K562 (cell line): ENCODE measurements at regions not wholly inside any gene's neighbourhood (a gene's known extent, or its start where the extent isn't known, plus 50 kb on each side); places are given as distances from the start of the nearest gene placed in this dataset.

Experiments used
- ATAC-seq: fragments of 200-7000 bp; cut with Tn5 transposase; 3 replicates; pipeline ENCODE4 v1.9.1; 2020; ENCODE audit warnings: moderate library complexity
- BruUV-seq: library from RNA; stranded (reverse); fragments of 400-500 nt; replicated peaks from 2 replicates; lab custom pipeline; 2021; lab: Mats Ljungman, UMichigan
- CTCF ChIA-PET: fragments of 300-600 bp; formaldehyde crosslinking; extraction: SDS; loops from one replicate; lab custom pipeline; 2021; ENCODE audit warnings: low intra/inter-chr PET ratio; lab: Yijun Ruan, JAX
- POLR2A ChIA-PET: fragments of 300-600, 350-650 bp; sonication (Branson Sonifier 250); formaldehyde crosslinking; extraction: SDS; loops from one replicate; lab custom pipeline; 2021; ENCODE audit warnings: antibody characterized with exemption, inconsistent platforms; lab: Yijun Ruan, JAX
- DNase-seq, 4 experiments: peaks; one replicate each; pipeline versions ENCODE4 v3.0.0 to v3.0.0-alpha.2; 2011 to 2018; ENCODE audit warnings: low spot score in 3 of 4, mixed read lengths in 3 of 4; ENCODE audit errors: extremely low read depth in 1 of 4
- FAIRE-seq: peaks from 2 replicates; lab custom pipeline; 2011; peaks lifted over from hg19 to GRCh38; lab: Jason Lieb, UNC
- H2AFZ ChIP-seq: 2 replicates; pipeline ENCODE4 v1.6.0; 2011; ENCODE audit warnings: low read depth, low read length, control low read depth, inconsistent platforms
- H3K27ac ChIP-seq: fragments of 200-600 bp; 3 replicates; pipeline ENCODE4 v1.8.0; 2011; ENCODE audit warnings: low read depth, mild to moderate bottlenecking, control low read depth, inconsistent platforms, low read length, moderate library complexity, mixed read lengths; ENCODE audit errors: extremely low read depth
- H3K27me3 ChIP-seq, 2 experiments: fragments of 300-600 bp in 1 of 2; 2 replicates in 1 of 2; 3 replicates in 1 of 2; pipeline versions ENCODE4 v1.6.0 to v1.8.0; 2011; ENCODE audit warnings: inconsistent platforms in 2 of 2, low read length in 2 of 2, mild to moderate bottlenecking in 1 of 2, mixed read lengths in 1 of 2, moderate library complexity in 1 of 2; ENCODE audit not compliant: control insufficient read depth in 2 of 2, insufficient read depth in 2 of 2
- H3K36me3 ChIP-seq: fragments of 300-600 bp; 3 replicates; pipeline ENCODE4 v1.8.0; 2011; ENCODE audit warnings: mild to moderate bottlenecking, low read length, inconsistent platforms; ENCODE audit not compliant: control insufficient read depth, insufficient read depth
- H3K4me1 ChIP-seq, 2 experiments: fragments of 200-600 bp in 1 of 2; replicated peaks in 1 of 2; 2 replicates in 1 of 2; 3 replicates in 1 of 2; pipeline versions ENCODE4 v1.5.1 to v1.8.0; 2011; ENCODE audit warnings: inconsistent platforms in 2 of 2, low read length in 2 of 2, mild to moderate bottlenecking in 1 of 2, mixed read lengths in 1 of 2, moderate library complexity in 1 of 2; ENCODE audit not compliant: control insufficient read depth in 2 of 2, insufficient read depth in 2 of 2
- H3K4me2 ChIP-seq: 2 replicates; pipeline ENCODE4 v1.6.1; 2011; ENCODE audit warnings: low read length, control low read depth, inconsistent platforms, mixed read lengths; ENCODE audit not compliant: insufficient read depth
- H3K4me3 ChIP-seq: fragments of 200-600 bp; sonication (generic), shearing (Covaris generic); 2 replicates; pipeline ENCODE4 v1.5.1; 2016; ENCODE audit warnings: control low read depth, inconsistent platforms
- H3K79me2 ChIP-seq: fragments of 200-600 bp; 3 replicates; pipeline ENCODE4 v1.8.0; 2011; ENCODE audit warnings: low read length, inconsistent platforms; ENCODE audit not compliant: control insufficient read depth, insufficient read depth
- H3K9ac ChIP-seq, 2 experiments: 2 replicates each; pipeline versions ENCODE4 v1.6.0 to v1.6.1; 2011; ENCODE audit warnings: low read depth in 2 of 2, low read length in 2 of 2, control low read depth in 1 of 2, inconsistent platforms in 1 of 2, mild to moderate bottlenecking in 1 of 2, mixed read lengths in 1 of 2; ENCODE audit not compliant: insufficient read depth in 1 of 2
- H3K9me1 ChIP-seq: one replicate; pipeline ENCODE4 v1.6.0; 2011; ENCODE audit warnings: inconsistent platforms, mild to moderate bottlenecking, low read length, moderate library complexity; ENCODE audit not compliant: control insufficient read depth, insufficient read depth
- H3K9me3 ChIP-seq: replicated peaks from 2 replicates; pipeline ENCODE4 v1.5.1; 2011; ENCODE audit warnings: low read depth, low read length, inconsistent platforms; ENCODE audit not compliant: control insufficient read depth, insufficient read depth
- H4K20me1 ChIP-seq: replicated peaks from 2 replicates; pipeline ENCODE4 v1.6.1; 2011; ENCODE audit warnings: low read length, inconsistent platforms, mixed read lengths; ENCODE audit not compliant: control insufficient read depth, insufficient read depth
- E2F1 ChIP-seq: sonication (generic); formaldehyde crosslinking; IDR thresholded peaks from 2 replicates; pipeline ENCODE4 v1.8.1; 2023; ENCODE audit warnings: mild to moderate bottlenecking, missing genetic modification reagents, moderate library complexity
- ERF ChIP-seq: fragments of 450-650 bp; formaldehyde crosslinking; IDR thresholded peaks from 2 replicates; pipeline ENCODE4 v1.4.0; 2020; ENCODE audit warnings: mild to moderate bottlenecking, mixed read lengths
- GTF3C2 ChIP-seq: IDR thresholded peaks from 3 replicates; pipeline ENCODE4 v1.6.1; 2011; ENCODE audit warnings: borderline replicate concordance, mild to moderate bottlenecking, moderate library complexity; ENCODE audit not compliant: insufficient read length; ENCODE audit errors: extremely low read depth
- HMBOX1 ChIP-seq: sonication (generic); IDR thresholded peaks from 2 replicates; pipeline ENCODE4 v1.6.1; 2016
- PHTF2 ChIP-seq: fragments of 250-450 bp; sonication (Bioruptor Pico); IDR thresholded peaks from 2 replicates; pipeline ENCODE4 v1.5.0; 2021; ENCODE audit warnings: mild to moderate bottlenecking
- SAFB ChIP-seq: fragments of 200-400 bp; formaldehyde crosslinking; IDR thresholded peaks from 2 replicates; pipeline ENCODE4 v1.6.1; 2017; ENCODE audit warnings: low read depth, low read length, borderline replicate concordance
- STAT5A ChIP-seq: IDR thresholded peaks from 2 replicates; pipeline ENCODE4 v1.6.1; 2012; ENCODE audit warnings: low read length, inconsistent platforms, borderline replicate concordance
- SUPT5H ChIP-seq: fragments of 450-650 bp; IDR thresholded peaks from 2 replicates; pipeline ENCODE4 v1.6.1; 2016
- TARDBP ChIP-seq: fragments of 450-650 bp; IDR thresholded peaks from 2 replicates; pipeline ENCODE4 v1.6.1; 2016
- ZNF354B ChIP-seq: fragments of 250-450 bp; sonication (Bioruptor Pico); IDR thresholded peaks from 2 replicates; pipeline ENCODE4 v1.4.0; 2020
- WGBS: fragments of 100-300 bp; shearing (Covaris generic); methylation state at CpG from one replicate; pipeline ENCODE4 v1.1.6; 2016; ENCODE audit warnings: low coverage, mixed read lengths; ENCODE audit not compliant: insufficient coverage; ENCODE audit errors: missing lambda C conversion rate; 5-methylcytosine and 5-hydroxymethylcytosine counted together
- in situ Hi-C: fragments of 300-500 bp; cut with MboI; formaldehyde crosslinking; loops from 4 replicates; pipeline ENCODE4 v1.15.0; 2018; ENCODE audit warnings: inconsistent platforms, mixed read lengths
- intact Hi-C: fragments of 100-400 bp; cut with micrococcal nuclease; formaldehyde crosslinking; loops from 2 replicates; pipeline ENCODE4 v1.14.2; 2022
- TF ChIP-seq, protein P1 (sequence below): fragments of 450-650 bp; IDR thresholded peaks from 2 replicates; pipeline ENCODE4 v1.6.1; 2016; ENCODE audit warnings: borderline replicate concordance

DNA sequence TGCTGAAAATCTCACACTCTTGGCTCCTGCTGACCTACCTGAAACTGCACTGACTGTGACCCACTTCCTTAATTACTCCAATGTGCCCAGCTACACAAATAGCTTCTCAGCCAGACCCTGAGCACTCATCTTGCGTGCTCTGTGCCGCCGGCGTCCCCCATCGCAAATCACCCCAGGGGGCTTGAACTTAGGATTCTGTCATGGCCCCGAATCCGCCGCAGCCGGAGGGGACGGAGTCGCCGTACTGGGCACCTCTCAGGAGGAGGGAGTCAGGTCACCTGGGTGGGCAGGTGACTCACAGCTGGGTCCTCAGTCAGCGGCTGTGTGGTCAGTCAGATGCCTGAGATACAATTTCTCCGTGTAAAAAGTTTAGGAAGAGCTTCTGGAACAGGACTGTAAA is 804.9 kb upstream of the SALL3 start:
- Histone ChIP-seq H3K27me3 (peaks cover 0 to 15% of the 10 kb centered on the region in 2 experiments; a peak in 3 of 5 replicates), H3K9me3 (no peaks in the 10 kb centered on the region), H3K4me3 (no peak overlapping the region), H3K79me2 (no peaks in the 10 kb centered on the region), H3K27ac (no peak overlapping the region), H2AFZ (no peak overlapping the region), H4K20me1 (no peaks in the 10 kb centered on the region), H3K9ac (no peak overlapping the region), H3K4me1 (no peaks in the 10 kb centered on the region), H3K4me2 (no peak overlapping the region), H3K9me1 (no peaks in the 10 kb centered on the region), H3K36me3 (no peaks in the 10 kb centered on the region)
- CTCF ChIA-PET: no interaction called here
- FAIRE-seq (no peak), ATAC-seq (no peak), DNase-seq (no peak)
- in situ Hi-C loops: no loop called here
- TF ChIP-seq E2F1 (no peak), PHTF2 (no peak), SUPT5H (no peak), SAFB (no peak), STAT5A (no peak)
- POLR2A ChIA-PET: no interaction called here
- 0% methylated on average over 9 of the region's 14 CpGs for WGBS
- intact Hi-C loops: no loop called here
- BruUV-seq: no TSS peak

GRCh38 chr18:78178812-78179211 is 800.8 kb upstream of the SALL3 start:
- no peak for FAIRE-seq
- Histone ChIP-seq H3K9me3 (no peaks in the 10 kb centered on the region), H3K4me2 (no peak overlapping the region)
- no peak for TF ChIP-seq GTF3C2
- no peak for TF ChIP-seq TARDBP
- TF ChIP-seq, protein P1, sequence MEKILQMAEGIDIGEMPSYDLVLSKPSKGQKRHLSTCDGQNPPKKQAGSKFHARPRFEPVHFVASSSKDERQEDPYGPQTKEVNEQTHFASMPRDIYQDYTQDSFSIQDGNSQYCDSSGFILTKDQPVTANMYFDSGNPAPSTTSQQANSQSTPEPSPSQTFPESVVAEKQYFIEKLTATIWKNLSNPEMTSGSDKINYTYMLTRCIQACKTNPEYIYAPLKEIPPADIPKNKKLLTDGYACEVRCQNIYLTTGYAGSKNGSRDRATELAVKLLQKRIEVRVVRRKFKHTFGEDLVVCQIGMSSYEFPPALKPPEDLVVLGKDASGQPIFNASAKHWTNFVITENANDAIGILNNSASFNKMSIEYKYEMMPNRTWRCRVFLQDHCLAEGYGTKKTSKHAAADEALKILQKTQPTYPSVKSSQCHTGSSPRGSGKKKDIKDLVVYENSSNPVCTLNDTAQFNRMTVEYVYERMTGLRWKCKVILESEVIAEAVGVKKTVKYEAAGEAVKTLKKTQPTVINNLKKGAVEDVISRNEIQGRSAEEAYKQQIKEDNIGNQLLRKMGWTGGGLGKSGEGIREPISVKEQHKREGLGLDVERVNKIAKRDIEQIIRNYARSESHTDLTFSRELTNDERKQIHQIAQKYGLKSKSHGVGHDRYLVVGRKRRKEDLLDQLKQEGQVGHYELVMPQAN: no peak
- TF ChIP-seq ZNF354B (CRISPR knock-in tag): no peak
- TF ChIP-seq HMBOX1: no peak
- TF ChIP-seq ERF (CRISPR knock-in tag): no peak

More at GRCh38 chr18:78178812-78179211, 800.8 kb upstream of the SALL3 start:
- ATAC-seq (no peak), DNase-seq (no peak)
- Histone ChIP-seq H3K4me1 (no peaks in the 10 kb centered on the region), H3K36me3 (no peaks in the 10 kb centered on the region), H3K4me3 (no peak overlapping the region), H4K20me1 (no peaks in the 10 kb centered on the region), H3K27ac (no peak overlapping the region), H2AFZ (no peak overlapping the region), H3K9ac (no peak overlapping the region), H3K27me3 (peaks cover 0 to 10% of the 10 kb centered on the region in 2 experiments; a peak in 2 of 5 replicates), H3K79me2 (no peaks in the 10 kb centered on the region), H3K9me1 (no peaks in the 10 kb centered on the region)
- CTCF ChIA-PET: no interaction called here
- no TSS peak for BruUV-seq
- in situ Hi-C loops: no loop called here
- WGBS: 0% methylated on average over 4 of the region's 4 CpGs
- intact Hi-C loops: no loop called here
- POLR2A ChIA-PET: no interaction called here
